HG03460 (cell line): ENCODE measurements at regions not wholly inside any gene's neighbourhood (a gene's known extent, or its start where the extent isn't known, plus 50 kb on each side); places are given as distances from the start of the nearest gene placed in this dataset.
"Not testable (repeated sequence)": the region's sequence is repeated elsewhere in the genome, so short reads cannot be mapped to it uniquely, and the experiment has no call there.

Experiments
- ATAC-seq: cut with Tn5 transposase; IDR thresholded peaks from one replicate; pipeline ENCODE4 v1.9.1; 2021; ENCODE audit not compliant: unreplicated experiment

GRCh38 chrX:9258421-9259104 lies 206.3 kb upstream of the TBL1X start:
- no peak for ATAC-seq

DNA sequence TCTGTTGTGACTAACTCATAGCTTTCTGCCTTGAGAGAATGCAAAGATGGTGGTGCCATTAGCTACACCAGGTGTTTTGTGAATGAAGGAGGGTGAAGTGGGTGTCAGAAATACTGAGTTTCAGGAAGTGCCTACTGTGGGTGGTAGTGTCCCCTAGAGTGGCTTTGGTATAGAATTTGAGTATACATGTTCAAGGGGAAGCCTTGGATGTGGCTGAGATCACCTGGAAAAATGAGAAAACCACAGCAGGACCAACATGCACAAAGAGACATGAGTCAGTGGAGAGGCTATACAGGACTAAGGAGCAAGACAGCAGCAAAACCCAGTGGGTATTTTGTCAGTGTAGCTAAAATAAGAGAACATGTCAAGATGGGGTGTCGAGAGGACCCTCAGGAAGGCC lies 204.3 kb upstream of the TBL1X start:
- ATAC-seq = no peak

- no peak for ATAC-seq
Measured at GRCh38 chrX:9267415-9267814, 197.4 kb upstream of the TBL1X start.

GRCh38 chrX:9269134-9269533 lies 195.7 kb upstream of the TBL1X start:
- no peak for ATAC-seq

DNA sequence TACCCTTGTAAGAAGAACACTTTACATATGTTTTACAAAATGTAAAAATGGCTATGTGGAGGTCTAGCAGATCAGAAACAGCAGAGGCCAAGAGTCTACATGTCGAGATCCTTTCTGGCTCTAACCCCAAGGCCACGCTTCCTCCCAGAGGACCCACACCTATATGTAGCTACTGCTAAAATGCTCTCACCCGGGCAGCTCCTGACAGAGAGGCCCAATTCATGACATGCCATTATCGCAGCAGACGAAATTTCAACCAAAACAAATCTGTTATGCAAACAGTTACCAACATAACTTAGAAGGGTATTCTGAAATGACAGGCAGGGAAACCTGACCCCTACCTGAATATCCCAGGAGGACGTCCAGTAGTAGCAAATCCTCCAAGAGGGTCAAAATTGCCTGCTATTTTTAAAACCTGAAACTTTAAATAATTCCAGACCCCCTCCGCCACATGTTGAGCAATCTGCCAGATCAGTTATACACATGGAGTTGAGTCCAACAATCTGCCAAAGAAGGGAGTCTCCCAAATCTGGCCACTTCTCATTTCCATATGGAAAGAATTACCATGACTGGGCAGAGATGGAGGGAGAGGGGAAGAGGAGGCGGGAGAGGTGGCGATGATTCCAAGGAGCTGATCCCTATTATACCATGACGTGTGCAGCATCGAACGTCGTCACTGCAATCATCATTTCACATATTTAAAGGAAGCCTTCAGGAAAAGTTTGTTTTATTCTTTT lies 192.9 kb upstream of the TBL1X start:
- no peak for ATAC-seq

DNA sequence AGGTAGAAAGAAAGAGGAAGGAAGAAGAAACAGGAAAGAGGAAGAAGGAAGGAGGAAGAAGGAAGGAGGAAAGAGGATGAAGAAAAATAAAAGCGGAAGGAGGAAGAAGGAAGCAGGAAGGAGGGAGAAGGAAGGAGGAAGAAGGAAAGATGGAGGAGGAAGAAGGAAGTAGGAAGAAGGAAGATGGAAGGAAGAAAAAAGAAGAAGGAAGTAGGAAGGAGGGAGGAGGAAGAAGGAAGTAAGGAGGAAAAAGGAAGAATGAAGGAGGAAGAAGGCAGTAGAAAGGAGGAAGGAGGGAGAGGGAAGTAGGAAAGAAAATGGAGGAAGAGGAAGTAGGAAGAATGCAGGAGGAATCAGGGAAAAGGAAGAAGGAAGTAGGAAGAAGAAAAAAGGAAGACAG lies 191.1 kb upstream of the TBL1X start:
- ATAC-seq = no peak

- no peak for ATAC-seq
Measured at GRCh38 chrX:9278475-9279233, 186.2 kb upstream of the TBL1X start.

GRCh38 chrX:9279234-9279544 lies 185.7 kb upstream of the TBL1X start:
- no peak for ATAC-seq

DNA sequence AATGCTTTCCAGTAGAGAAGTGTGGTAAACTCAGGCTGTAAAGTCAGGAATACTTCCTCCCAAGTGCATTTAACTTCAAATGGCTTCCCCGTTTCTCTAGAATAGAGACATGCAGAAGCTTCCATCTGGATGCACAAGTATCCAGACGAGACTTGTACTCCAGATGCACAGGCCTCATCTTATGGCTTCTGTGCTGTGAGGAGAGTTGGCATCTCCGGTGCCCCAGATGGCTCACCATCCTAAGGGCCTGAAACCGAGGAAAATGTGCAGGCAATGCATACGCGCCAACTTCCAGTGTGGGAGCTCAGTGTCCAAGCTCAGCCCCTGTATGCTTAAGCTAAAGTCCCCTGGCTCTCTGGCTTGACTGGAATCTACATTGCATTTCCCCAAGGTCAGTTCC lies 184.0 kb upstream of the TBL1X start:
- no peak for ATAC-seq

GRCh38 chrX:9282325-9282724 lies 182.5 kb upstream of the TBL1X start:
- ATAC-seq = no peak

DNA sequence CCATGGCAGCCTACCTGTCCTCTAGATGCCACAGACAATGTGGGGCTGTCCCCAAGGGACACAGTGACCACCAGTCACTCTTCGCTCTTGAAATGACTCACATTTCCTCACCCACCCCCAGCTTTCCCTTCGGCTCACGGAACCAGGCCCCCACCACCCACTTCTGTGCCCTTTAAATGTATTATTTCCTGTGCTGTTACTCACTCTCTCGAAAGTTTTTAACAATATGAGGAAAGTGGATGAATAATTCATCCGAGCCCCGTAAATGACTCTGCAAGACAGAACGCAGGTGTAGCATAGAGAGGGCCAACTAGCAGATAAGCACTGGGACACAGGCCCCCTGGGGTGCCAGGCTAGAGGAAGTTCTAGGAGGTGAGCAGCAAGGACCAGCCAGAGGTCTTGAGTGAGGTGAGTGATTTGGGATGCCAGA lies 179.5 kb upstream of the TBL1X start:
- ATAC-seq = no peak

DNA sequence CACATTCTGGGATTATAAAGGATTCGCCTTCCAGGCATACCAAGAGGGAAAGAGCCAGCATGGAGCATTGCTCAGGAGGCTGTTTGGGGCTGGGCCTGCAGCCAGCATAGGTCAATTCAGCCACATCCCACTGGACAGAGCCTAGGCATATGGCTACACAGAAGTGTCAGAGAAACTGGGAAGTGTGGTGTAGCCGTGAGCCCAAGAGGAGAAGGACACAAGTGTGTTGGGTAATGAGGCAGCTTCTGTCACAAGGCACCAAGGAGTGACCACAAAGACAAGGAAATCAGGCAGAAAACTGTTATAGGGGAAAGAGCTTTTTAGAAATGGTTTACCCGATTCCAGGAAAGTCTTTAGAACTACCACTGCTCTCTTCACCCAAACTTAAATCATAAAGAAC lies 178.6 kb upstream of the TBL1X start:
- ATAC-seq = no peak

- ATAC-seq = no peak
Measured at GRCh38 chrX:9291629-9292028, 173.2 kb upstream of the TBL1X start.

GRCh38 chrX:9293051-9293496 lies 171.8 kb upstream of the TBL1X start:
- no peak for ATAC-seq

DNA sequence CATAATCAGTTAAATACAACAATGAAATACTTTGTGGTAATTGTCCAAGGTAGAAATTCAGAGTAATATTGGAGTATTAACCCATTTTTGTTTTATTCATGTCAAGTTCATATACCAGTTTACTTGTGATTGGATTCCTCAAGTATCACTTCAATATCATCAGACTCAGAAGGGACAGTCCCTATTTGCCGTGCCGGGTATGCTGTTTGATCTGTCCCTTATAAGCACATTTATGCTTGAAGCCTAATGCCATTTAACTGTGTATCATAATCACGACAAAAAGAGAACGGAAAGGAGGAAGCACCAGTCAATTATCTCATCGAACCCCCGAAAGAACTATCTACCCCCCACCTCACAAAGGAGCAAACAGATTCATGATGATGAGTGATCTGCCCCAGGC lies 171.0 kb upstream of the TBL1X start:
- no peak for ATAC-seq

- ATAC-seq = no peak
Measured at GRCh38 chrX:9295551-9295950, 169.3 kb upstream of the TBL1X start.

- ATAC-seq = no peak
Measured at GRCh38 chrX:9298221-9298620, 166.6 kb upstream of the TBL1X start.

- not testable (repeated sequence) for ATAC-seq
Measured at GRCh38 chrX:9299681-9300080, 165.2 kb upstream of the TBL1X start.

GRCh38 chrX:9301836-9302235 lies 163.0 kb upstream of the TBL1X start:
- ATAC-seq = no peak

- ATAC-seq = no peak
Measured at GRCh38 chrX:9302381-9302780, 162.5 kb upstream of the TBL1X start.

DNA sequence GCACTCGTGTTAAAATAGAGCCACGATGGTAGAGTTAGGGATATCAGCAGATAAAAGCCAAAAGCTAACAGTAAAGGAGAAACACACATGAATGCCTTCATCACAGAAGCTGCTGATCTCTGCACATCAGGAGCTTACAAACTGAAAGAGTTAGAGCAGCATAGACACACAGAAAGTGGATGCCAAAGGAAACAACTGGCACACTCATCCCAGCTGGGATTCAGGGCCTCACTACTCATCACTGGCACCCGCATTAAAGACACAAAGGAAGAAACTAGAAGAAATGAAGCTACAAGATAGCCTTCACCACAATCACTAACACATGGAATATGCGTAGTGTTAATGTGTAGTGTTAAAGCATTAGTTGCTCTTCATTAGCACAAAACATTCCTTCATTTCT lies 156.4 kb upstream of the TBL1X start:
- no peak for ATAC-seq

- no peak for ATAC-seq
Measured at GRCh38 chrX:9310616-9311015, 154.2 kb upstream of the TBL1X start.
